ENCODE measurements at regions not wholly inside any gene's neighbourhood (a gene's known extent, or its start where the extent isn't known, plus 50 kb on each side); places are given as distances from the start of the nearest gene placed in this dataset.

DNA sequence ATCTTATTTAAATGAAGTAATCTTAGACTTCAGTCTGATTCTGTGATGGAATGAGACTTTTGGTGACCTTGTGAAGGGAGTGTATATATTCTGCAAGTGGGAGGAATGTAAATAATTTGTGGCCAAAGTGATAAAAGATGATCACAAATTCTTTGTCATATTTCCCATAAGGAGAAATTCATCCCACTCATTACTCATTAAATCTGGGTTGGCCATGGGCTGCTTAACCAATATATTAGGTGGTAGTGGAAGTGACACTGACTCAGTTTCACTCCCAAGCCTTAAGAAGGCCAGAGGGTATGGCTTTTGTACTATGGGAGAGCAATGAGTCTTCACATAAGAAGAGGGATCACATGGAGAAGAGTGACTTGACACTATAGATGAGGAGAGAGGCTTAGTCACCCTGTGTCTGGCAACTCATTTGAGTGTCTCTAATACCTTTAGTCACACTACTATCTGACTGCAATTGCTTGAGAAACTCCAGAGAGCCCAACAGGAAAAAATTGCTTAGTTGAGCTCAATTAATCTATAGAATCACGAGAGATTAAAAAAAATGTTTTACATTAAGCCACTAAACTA, 408.2 kb upstream of the PITX2 start:
- Histone ChIP-seq H2AFZ (replicated peaks; ENCODE audit: low read length, poor library complexity) (no peak overlapping the region), H2AK9ac (replicated peaks; ENCODE audit: low read depth, low read length, poor library complexity) (no peak overlapping the region), H2BK15ac (ENCODE audit: low read depth, low read length) (no peak overlapping the region), H3K4ac (ENCODE audit: low read depth, low read length) (no peak overlapping the region), H3K27ac (ENCODE audit: insufficient read depth, low read length) (no peak overlapping the region), H4K5ac (ENCODE audit: low read depth, low read length) (no peak overlapping the region), H3K4me2 (ENCODE audit: low read depth, low read length) (no peak overlapping the region), H2BK5ac (ENCODE audit: low read depth, low read length, poor library complexity, severe bottlenecking) (no peak overlapping the region), H2BK120ac (ENCODE audit: low read depth, low read length) (no peak overlapping the region), H3K4me1 (ENCODE audit: control insufficient read depth, insufficient read depth, low read length) (no peaks in the 10 kb centered on the region), H3K23ac (ENCODE audit: low read depth, low read length) (no peak overlapping the region), H3K9ac (ENCODE audit: low read depth, low read length) (no peak overlapping the region), H4K20me1 (ENCODE audit: insufficient read depth, low read length) (no peaks in the 10 kb centered on the region), H3K36me3 (ENCODE audit: control insufficient read depth, insufficient read depth, low read length) (no peaks in the 10 kb centered on the region), H3K27me3 (ENCODE audit: control insufficient read depth, insufficient read depth, low read length) (no peaks in the 10 kb centered on the region), H3K18ac (ENCODE audit: low read depth, low read length) (no peak overlapping the region), H3K9me1 (ENCODE audit: insufficient read depth, low read length) (no peaks in the 10 kb centered on the region), H4K91ac (ENCODE audit: insufficient read depth, low read depth, low read length) (no peak overlapping the region), H3K9me3 (ENCODE audit: control insufficient read depth, insufficient read depth, low read length) (no peaks in the 10 kb centered on the region), H3K79me1 (ENCODE audit: low read depth in 1 of 2, low read length in 2 of 2) (no peaks in the 10 kb centered on the region), H3K4me3 (ENCODE audit: insufficient read depth, low read depth, low read length) (no peak overlapping the region), H2AK5ac (ENCODE audit: low read depth, low read length) (no peak overlapping the region), H3K56ac (ENCODE audit: extremely low read depth, insufficient read depth, low read length) (no peak overlapping the region), H3K14ac (replicated peaks; ENCODE audit: low read depth, low read length) (no peak overlapping the region), H2BK20ac (ENCODE audit: low read depth, low read length) (no peak overlapping the region), H4K8ac (ENCODE audit: low read depth in 2 of 2, low read length in 2 of 2) (no peak overlapping the region)
- in situ Hi-C loops (cut with MboI; ENCODE audit: low sequenced_read_pairs) = no loop called here
- TF ChIP-seq, protein P1, sequence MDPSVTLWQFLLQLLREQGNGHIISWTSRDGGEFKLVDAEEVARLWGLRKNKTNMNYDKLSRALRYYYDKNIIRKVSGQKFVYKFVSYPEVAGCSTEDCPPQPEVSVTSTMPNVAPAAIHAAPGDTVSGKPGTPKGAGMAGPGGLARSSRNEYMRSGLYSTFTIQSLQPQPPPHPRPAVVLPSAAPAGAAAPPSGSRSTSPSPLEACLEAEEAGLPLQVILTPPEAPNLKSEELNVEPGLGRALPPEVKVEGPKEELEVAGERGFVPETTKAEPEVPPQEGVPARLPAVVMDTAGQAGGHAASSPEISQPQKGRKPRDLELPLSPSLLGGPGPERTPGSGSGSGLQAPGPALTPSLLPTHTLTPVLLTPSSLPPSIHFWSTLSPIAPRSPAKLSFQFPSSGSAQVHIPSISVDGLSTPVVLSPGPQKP (IDR thresholded peaks at IDR 0.05; ENCODE audit: borderline replicate concordance, low read depth, low read length) = no peak
- no peak for TF ChIP-seq MAZ (IDR thresholded peaks at IDR 0.05; ENCODE audit: borderline replicate concordance, low read depth, low read length)
- peak; percentile 22; the same call in 1 of the 2 replicates for TF ChIP-seq USF2 (IDR thresholded peaks at IDR 0.05; ENCODE audit: low read depth, low read length)
- ChIA-PET POLR2A (ENCODE audit: unreplicated experiment) (no interaction called here), CTCF (interaction anchor here (0.6 kb wide), 1 partner anchor 66 kb away, joined by 3 read pairs; no protein-coding TSS in a partner anchor)
- WGBS, 2 experiments (ENCODE audit: extremely low coverage in 2 of 2, insufficient read length in 1 of 2) = no CpG with 5 or more reads among the region's 1 CpG
- intact Hi-C loops (cut with micrococcal nuclease) = no loop called here
- DNase-seq (peak; percentile 25), ATAC-seq (ENCODE audit: low read depth) (no peak)
- no TSS peak for BruUV-seq (replicated peaks)
- dilution Hi-C loops (cut with HindIII; ENCODE audit: low sequenced_read_pairs, unreplicated experiment) = no loop called here

All from IMR-90 (cell line).